Activated naive CD4-positive, alpha-beta T cell treated with anti-CD3 and anti-CD28 coated beads, Interleukin-2, amount 10 ng/mL, durations not matched to agents 7 days and 5 days (primary cell): ENCODE measurements at regions not wholly inside any gene's neighbourhood (a gene's known extent, or its start where the extent isn't known, plus 50 kb on each side); places are given as distances from the start of the nearest gene placed in this dataset.

ENCODE experiments used
- CTCF ChIA-PET: fragments of 350-600 bp; sonication (Branson Sonifier 250); formaldehyde crosslinking; loops from one replicate; lab custom pipeline; 2021; ENCODE audit warnings: antibody characterized with exemption; lab: Charles Lee
- DNase-seq: peaks from one replicate; pipeline ENCODE4 v3.0.0-alpha.2; 2020
- H3K27ac Mint-ChIP-seq: one replicate; pipeline ENCODE4 v1.8.0; 2021; ENCODE audit warnings: mild to moderate bottlenecking, moderate library complexity, mixed read lengths
- H3K27me3 Mint-ChIP-seq: one replicate; pipeline ENCODE4 v1.8.0; 2021; ENCODE audit warnings: mild to moderate bottlenecking, mixed read lengths
- H3K36me3 Mint-ChIP-seq: one replicate; pipeline ENCODE4 v1.8.0; 2021; ENCODE audit warnings: mixed read lengths
- H3K4me1 Mint-ChIP-seq: one replicate; pipeline ENCODE4 v1.8.0; 2021; ENCODE audit warnings: mixed read lengths
- H3K4me3 Mint-ChIP-seq: one replicate; pipeline ENCODE4 v1.8.0; 2021; ENCODE audit warnings: mild to moderate bottlenecking, moderate library complexity, mixed read lengths
- H3K9me3 Mint-ChIP-seq: one replicate; pipeline ENCODE4 v1.8.0; 2021; ENCODE audit warnings: mixed read lengths

DNA sequence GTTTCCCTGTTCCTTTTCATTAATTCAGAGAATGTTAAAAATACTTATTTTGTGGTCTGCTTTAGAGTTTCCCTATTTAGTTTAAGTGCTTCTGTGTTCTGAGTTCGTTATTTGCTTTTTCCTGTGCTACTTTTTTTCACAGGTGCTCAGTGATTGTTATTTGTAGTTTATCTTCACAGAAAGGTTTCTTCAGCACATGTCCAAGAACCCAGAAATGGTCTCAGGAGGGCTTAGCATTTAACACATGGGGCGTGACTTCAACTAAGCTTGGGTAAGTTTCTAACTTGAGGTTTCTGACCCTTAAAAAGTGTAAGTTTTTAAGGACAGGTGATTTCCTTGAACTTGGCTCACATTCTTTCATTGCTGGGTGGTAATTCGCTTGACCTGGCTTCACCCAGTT is 157.3 kb downstream of the AASDHPPT start:
- no peaks in the 10 kb centered on the region for H3K27me3 Mint-ChIP-seq
- DNase-seq: no peak
- H3K4me1 Mint-ChIP-seq: no peaks in the 10 kb centered on the region
- H3K9me3 Mint-ChIP-seq: no peaks in the 10 kb centered on the region
- H3K36me3 Mint-ChIP-seq: no peaks in the 10 kb centered on the region
- no peak overlapping the region for H3K27ac Mint-ChIP-seq
- H3K4me3 Mint-ChIP-seq: no peak overlapping the region
- CTCF ChIA-PET: no interaction called here

DNA sequence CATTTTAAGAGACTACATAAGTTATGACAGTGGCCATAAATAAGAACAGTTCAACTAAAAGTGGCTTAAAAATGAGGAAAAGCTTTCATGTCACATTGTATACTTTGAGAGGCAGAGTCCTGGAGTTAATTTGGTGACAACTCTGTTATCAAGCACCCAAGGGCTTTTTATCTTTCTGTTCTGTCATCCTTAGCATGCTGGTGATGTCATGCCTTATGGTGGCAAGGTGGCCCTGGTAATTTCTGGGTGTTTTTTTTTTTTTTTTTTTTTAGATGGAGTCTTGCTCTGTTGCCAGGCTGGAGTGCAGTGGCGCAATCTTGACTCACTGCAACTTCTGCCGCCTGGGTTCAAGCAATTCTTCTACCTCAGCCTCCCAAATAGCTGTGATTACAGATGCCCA is 158.8 kb downstream of the AASDHPPT start:
- no peak for DNase-seq
- CTCF ChIA-PET: no interaction called here
- H3K27me3 Mint-ChIP-seq: no peaks in the 10 kb centered on the region
- H3K9me3 Mint-ChIP-seq: no peaks in the 10 kb centered on the region
- no peak overlapping the region for H3K4me3 Mint-ChIP-seq
- H3K4me1 Mint-ChIP-seq: no peaks in the 10 kb centered on the region
- H3K27ac Mint-ChIP-seq: no peak overlapping the region
- no peaks in the 10 kb centered on the region for H3K36me3 Mint-ChIP-seq

GRCh38 chr11:106238704-106239360 is 161.4 kb downstream of the AASDHPPT start:
- Mint-ChIP-seq H3K36me3 (no peaks in the 10 kb centered on the region), H3K27ac (no peak overlapping the region), H3K9me3 (no peaks in the 10 kb centered on the region), H3K4me1 (no peaks in the 10 kb centered on the region), H3K27me3 (no peaks in the 10 kb centered on the region), H3K4me3 (no peak overlapping the region)
- DNase-seq: no peak
- CTCF ChIA-PET: no interaction called here

GRCh38 chr11:106241601-106242257 is 164.3 kb downstream of the AASDHPPT start:
- peaks cover 6% of the 10 kb centered on the region for H3K9me3 Mint-ChIP-seq
- no peaks in the 10 kb centered on the region for H3K27me3 Mint-ChIP-seq
- H3K4me1 Mint-ChIP-seq: no peaks in the 10 kb centered on the region
- H3K27ac Mint-ChIP-seq: no peak overlapping the region
- no peaks in the 10 kb centered on the region for H3K36me3 Mint-ChIP-seq
- no peak overlapping the region for H3K4me3 Mint-ChIP-seq
- no peak for DNase-seq
- CTCF ChIA-PET: no interaction called here

DNA sequence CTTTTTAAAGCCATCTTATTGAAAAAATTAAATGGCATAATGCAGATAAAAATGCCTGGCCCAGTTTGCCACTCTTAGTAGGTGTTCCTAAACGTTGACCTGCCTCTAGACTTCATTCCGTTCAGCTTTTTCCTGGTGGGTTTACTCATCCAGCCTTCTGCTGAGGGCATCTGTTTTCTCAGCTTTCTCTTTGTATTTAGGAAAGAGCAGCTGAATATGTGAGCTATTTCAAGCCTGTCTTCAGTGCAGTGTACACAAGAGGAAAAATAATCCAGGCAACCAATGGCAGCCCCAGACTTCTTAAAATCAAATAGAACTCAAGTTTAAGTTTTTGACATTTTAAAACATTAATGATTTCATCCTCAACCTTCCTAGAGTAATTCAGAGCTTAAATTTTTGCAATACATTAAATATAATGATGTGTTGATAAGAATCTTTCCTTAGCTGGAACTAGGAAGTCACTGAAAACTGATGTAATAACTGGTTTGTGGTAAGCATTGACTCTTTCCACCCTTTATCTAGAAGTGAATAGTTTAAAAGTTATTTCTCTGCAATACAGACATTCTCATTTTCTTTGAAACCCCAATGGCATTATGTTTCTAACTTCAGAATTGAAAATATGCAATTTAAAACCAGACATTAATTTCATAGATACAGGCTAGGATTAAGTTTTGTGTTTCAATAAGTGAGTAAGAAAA is 165.4 kb downstream of the AASDHPPT start:
- no peaks in the 10 kb centered on the region for H3K4me1 Mint-ChIP-seq
- CTCF ChIA-PET: no interaction called here
- H3K27ac Mint-ChIP-seq: no peak overlapping the region
- H3K27me3 Mint-ChIP-seq: no peaks in the 10 kb centered on the region
- peaks cover 8% of the 10 kb centered on the region for H3K9me3 Mint-ChIP-seq
- no peak overlapping the region for H3K4me3 Mint-ChIP-seq
- H3K36me3 Mint-ChIP-seq: no peaks in the 10 kb centered on the region
- no peak for DNase-seq

GRCh38 chr11:106246495-106246894 is 169.0 kb downstream of the AASDHPPT start:
- no peak for DNase-seq
- H3K36me3 Mint-ChIP-seq: no peaks in the 10 kb centered on the region
- H3K27me3 Mint-ChIP-seq: no peaks in the 10 kb centered on the region
- H3K4me3 Mint-ChIP-seq: no peak overlapping the region
- H3K9me3 Mint-ChIP-seq: peaks cover 16% of the 10 kb centered on the region
- H3K27ac Mint-ChIP-seq: no peak overlapping the region
- CTCF ChIA-PET: no interaction called here
- no peaks in the 10 kb centered on the region for H3K4me1 Mint-ChIP-seq

- no peak overlapping the region for H3K4me3 Mint-ChIP-seq
- H3K36me3 Mint-ChIP-seq: no peaks in the 10 kb centered on the region
- H3K27ac Mint-ChIP-seq: no peak overlapping the region
- CTCF ChIA-PET: no interaction called here
- H3K27me3 Mint-ChIP-seq: no peaks in the 10 kb centered on the region
- DNase-seq: no peak
- peaks cover 16% of the 10 kb centered on the region for H3K9me3 Mint-ChIP-seq
- no peaks in the 10 kb centered on the region for H3K4me1 Mint-ChIP-seq
Observed at GRCh38 chr11:106249617-106250239, 172.3 kb downstream of the AASDHPPT start.

GRCh38 chr11:106262852-106263251 is 185.4 kb downstream of the AASDHPPT start:
- Mint-ChIP-seq H3K27me3 (no peaks in the 10 kb centered on the region), H3K4me3 (no peak overlapping the region), H3K4me1 (no peaks in the 10 kb centered on the region), H3K36me3 (no peaks in the 10 kb centered on the region), H3K9me3 (peaks cover 5% of the 10 kb centered on the region), H3K27ac (no peak overlapping the region)
- no peak for DNase-seq
- CTCF ChIA-PET: no interaction called here

- H3K36me3 Mint-ChIP-seq: no peaks in the 10 kb centered on the region
- no peak overlapping the region for H3K4me3 Mint-ChIP-seq
- H3K27me3 Mint-ChIP-seq: no peaks in the 10 kb centered on the region
- no peak overlapping the region for H3K27ac Mint-ChIP-seq
- CTCF ChIA-PET: no interaction called here
- peaks cover 5% of the 10 kb centered on the region for H3K9me3 Mint-ChIP-seq
- H3K4me1 Mint-ChIP-seq: no peaks in the 10 kb centered on the region
- DNase-seq: no peak
Observed at GRCh38 chr11:106263527-106263926, 186.1 kb downstream of the AASDHPPT start.

- Mint-ChIP-seq H3K4me3 (no peak overlapping the region), H3K4me1 (no peaks in the 10 kb centered on the region), H3K27ac (no peak overlapping the region), H3K36me3 (no peaks in the 10 kb centered on the region), H3K27me3 (no peaks in the 10 kb centered on the region), H3K9me3 (peaks cover 8% of the 10 kb centered on the region)
- CTCF ChIA-PET: no interaction called here
- no peak for DNase-seq
Observed at GRCh38 chr11:106271086-106271485, 193.6 kb downstream of the AASDHPPT start.

- no peak for DNase-seq
- Mint-ChIP-seq H3K9me3 (peaks cover 4% of the 10 kb centered on the region), H3K4me1 (no peaks in the 10 kb centered on the region), H3K27ac (no peak overlapping the region), H3K4me3 (no peak overlapping the region), H3K27me3 (no peaks in the 10 kb centered on the region), H3K36me3 (no peaks in the 10 kb centered on the region)
- CTCF ChIA-PET: no interaction called here
Observed at GRCh38 chr11:106271686-106272085, 194.2 kb downstream of the AASDHPPT start.

- H3K27ac Mint-ChIP-seq: no peak overlapping the region
- peaks cover 4% of the 10 kb centered on the region for H3K9me3 Mint-ChIP-seq
- H3K27me3 Mint-ChIP-seq: no peaks in the 10 kb centered on the region
- CTCF ChIA-PET: no interaction called here
- no peaks in the 10 kb centered on the region for H3K36me3 Mint-ChIP-seq
- no peaks in the 10 kb centered on the region for H3K4me1 Mint-ChIP-seq
- DNase-seq: no peak
- no peak overlapping the region for H3K4me3 Mint-ChIP-seq
Observed at GRCh38 chr11:106275151-106275550, 197.7 kb downstream of the AASDHPPT start.

DNA sequence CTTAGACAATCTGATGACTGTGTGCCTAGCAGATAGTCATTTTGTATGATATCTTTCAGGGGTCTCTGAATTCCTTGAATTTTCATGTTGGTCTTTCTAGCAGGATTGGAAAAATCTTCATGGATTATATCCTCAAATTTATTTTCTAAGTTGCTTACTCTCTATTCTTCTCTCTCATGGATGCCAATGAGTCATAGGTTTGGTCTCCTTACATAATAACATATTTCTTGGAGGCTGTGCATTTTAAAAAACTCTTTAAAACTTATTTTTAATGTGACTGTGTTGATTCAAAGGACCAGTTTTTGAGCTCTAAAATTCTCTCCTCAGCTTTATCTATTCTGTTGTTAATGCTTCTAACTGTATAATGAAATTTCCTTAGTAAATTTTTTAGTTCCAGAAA is 198.7 kb downstream of the AASDHPPT start:
- Mint-ChIP-seq H3K27ac (no peak overlapping the region), H3K9me3 (peaks cover 4% of the 10 kb centered on the region), H3K27me3 (no peaks in the 10 kb centered on the region), H3K4me1 (no peaks in the 10 kb centered on the region), H3K36me3 (no peaks in the 10 kb centered on the region), H3K4me3 (no peak overlapping the region)
- no peak for DNase-seq
- CTCF ChIA-PET: no interaction called here

- CTCF ChIA-PET: no interaction called here
Observed at GRCh38 chr11:106276859-106277436, 199.5 kb downstream of the AASDHPPT start.

More at GRCh38 chr11:106276859-106277436, 199.5 kb downstream of the AASDHPPT start:
- Mint-ChIP-seq H3K36me3 (no peaks in the 10 kb centered on the region), H3K4me3 (no peak overlapping the region), H3K27ac (no peak overlapping the region), H3K27me3 (no peaks in the 10 kb centered on the region), H3K9me3 (peaks cover 4% of the 10 kb centered on the region), H3K4me1 (no peaks in the 10 kb centered on the region)
- no peak for DNase-seq
